ENCODE measurements at regions not wholly inside any gene's neighbourhood (a gene's known extent, or its start where the extent isn't known, plus 50 kb on each side); places are given as distances from the start of the nearest gene placed in this dataset.
"Not testable (repeated sequence)": the region's sequence is repeated elsewhere in the genome, so short reads cannot be mapped to it uniquely, and the experiment has no call there.

DNA sequence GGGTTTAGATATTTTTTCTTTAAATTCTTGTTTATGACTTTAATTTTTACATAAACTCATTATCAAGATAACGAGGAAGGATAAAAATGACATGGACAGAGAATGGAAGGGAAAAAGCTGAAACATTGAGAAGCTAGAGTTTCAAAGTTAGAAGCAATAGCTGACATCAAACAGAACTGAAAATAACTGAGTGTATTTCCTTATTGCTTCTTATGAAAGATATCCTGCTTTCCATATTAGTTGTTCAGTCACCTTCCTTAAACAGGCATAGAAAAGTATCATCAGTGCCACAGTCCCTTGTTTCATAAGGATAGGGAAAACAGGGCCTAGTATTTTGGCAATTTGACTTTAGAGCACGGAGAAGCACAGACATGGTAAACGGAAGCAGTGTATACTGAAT, 460.5 kb upstream of the GHITM start:
- no peak for FAIRE-seq

- no peak for FAIRE-seq
Observed at GRCh38 chr10:83680470-83680891, 458.8 kb upstream of the GHITM start.

DNA sequence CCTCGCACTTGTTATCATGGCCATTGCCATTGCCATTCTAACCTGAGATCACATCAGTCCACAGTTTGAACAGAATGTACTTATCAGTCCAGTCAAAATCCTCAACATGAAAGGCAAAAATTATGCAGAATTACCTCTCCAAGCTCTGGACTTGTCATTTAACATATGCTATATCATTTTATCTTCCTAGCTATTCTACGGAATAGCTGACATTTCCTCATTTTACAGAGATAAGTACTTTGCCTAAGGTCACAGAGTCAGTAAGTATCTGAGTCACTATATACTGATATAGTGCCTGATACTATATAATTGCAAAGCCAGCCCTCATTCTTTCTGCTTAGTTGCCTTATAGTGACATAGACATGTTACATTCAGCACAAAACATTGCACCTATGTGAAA, 456.9 kb upstream of the GHITM start:
- no peak for FAIRE-seq

GRCh38 chr10:83685458-83685857, 453.9 kb upstream of the GHITM start:
- no peak for FAIRE-seq

- no peak for FAIRE-seq
Observed at GRCh38 chr10:83691791-83692596, 447.3 kb upstream of the GHITM start.

- no peak for FAIRE-seq
Observed at GRCh38 chr10:83698899-83699298, 440.4 kb upstream of the GHITM start.

GRCh38 chr10:83701799-83702198, 437.5 kb upstream of the GHITM start:
- FAIRE-seq, result no peak

DNA sequence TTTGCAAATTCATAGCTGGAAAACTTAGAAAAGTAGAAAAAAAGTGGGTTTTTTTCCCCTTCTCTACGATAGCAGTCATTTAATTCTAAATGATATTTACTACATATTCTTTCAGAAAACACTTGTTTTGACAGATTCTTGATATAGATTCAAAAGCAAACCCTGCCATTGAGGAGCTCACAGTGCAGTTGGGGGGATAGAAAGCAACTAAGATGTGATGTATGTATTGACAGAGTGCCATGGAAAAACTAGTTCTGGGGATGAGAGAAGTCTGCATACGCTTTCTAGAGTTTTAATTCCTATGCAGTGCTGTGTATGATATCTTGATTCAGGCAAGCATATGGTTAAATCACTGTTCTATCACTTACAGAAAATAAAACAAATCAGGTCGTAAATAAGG, 436.6 kb upstream of the GHITM start:
- FAIRE-seq, result no peak

- FAIRE-seq, result no peak
Observed at GRCh38 chr10:83706120-83706519, 433.2 kb upstream of the GHITM start.

DNA sequence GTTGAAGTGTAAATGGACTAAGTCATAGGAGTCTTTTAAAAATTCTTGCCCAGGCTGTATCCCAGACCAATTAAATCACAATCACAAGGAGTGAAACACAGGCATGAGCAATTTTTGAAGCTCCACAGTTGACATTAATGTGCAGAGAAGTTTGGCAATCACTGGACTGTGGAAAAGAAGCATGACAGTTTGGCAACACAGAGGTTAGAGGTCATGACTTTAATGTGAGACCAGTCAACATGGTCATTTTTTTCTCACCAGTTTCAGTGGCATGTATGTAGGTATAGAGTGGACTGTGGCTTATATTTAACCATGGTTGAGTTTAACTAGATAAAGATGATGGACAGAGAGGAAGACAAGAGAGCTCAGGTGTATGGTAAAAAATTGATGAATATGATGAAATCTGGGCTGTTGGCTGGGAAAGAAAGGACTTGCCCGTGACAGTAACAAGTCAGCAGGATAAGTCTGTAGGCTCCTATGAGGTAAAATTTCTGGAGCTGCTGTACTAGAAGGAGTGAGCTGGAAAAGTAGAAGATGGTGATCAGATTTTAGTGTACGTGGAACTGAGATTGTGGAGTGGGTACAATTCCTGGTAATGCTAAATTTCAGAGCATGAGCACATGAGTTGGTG, 432.2 kb upstream of the GHITM start:
- no peak for FAIRE-seq

DNA sequence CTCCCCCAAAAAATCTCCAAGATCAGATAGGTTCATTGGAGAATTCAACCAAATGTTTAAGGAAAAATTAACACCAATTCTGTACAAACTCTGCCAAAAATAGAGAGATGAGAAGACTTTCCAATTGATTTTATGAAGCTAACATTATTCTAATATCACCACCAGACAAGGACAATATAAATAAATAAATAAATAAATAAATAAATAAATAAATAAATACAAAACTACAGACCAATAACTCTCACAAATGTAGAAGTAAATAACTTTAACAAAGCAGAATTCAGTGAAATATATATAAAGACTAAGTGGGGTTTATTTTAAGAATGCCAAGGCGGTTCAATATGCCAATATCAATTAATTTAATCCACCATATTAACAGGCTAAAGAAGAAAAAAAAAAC, 425.9 kb upstream of the GHITM start:
- FAIRE-seq, result no peak

GRCh38 chr10:83723080-83723479, 416.2 kb upstream of the GHITM start:
- no peak for FAIRE-seq

GRCh38 chr10:83724471-83725241, 414.7 kb upstream of the GHITM start:
- no peak for FAIRE-seq

DNA sequence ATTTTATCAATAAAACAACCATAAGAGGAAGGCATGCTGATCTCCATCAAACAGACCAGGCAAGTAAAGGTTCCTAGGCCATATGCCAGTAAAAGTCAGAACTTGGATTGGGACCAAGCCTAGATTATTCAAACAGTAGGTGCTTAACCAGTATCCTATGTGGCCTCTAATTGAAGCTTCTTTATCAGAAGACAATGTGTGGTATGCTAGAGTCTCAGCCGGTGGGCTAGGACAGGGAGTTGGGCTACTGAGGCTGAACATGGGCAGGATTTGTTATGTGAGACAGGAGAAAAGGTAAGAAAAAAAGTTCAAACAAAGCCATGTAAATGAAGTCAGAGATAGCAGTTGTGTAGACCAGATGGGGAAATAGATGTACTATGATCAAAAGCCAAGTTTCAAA, 413.7 kb upstream of the GHITM start:
- FAIRE-seq, result no peak

DNA sequence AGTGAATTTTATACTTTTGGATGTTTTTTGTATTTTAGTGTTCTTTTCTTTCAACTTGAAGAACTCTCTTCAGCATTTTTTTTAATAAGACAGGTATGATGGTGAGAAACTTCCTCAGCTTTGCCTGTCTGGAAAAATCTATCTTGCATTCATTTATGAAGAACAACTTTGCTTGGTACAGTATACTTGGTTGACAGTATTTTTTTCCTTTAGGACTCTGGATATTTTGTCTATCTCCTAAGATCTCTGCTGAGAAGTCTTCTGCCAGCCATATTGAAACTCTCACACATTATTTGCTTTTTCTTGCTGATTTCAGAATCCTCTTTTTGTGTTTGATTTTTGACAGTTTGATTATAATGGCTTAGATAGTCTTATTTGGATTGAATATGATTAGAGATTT, 405.0 kb upstream of the GHITM start:
- no peak for FAIRE-seq

GRCh38 chr10:83736008-83736407, 403.3 kb upstream of the GHITM start:
- no peak for FAIRE-seq

DNA sequence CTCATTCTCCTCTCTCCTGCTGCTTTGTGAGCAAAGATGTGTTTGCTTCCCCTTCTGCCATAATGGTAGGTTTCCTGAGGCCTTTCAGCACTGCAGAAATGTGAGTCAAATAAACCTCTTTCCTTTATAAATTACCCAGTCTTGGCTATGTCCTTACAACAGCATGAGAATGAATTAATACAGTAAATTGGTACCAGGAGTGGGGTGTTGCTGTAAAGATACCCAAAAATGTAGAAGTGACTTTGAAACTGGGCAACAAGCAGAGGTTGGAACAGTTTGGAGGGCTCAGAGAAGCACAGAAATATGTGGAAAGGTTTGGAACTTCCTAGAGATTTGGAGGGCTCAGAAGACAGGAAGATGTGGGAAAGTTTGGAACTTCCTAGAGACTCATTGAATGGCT, 388.7 kb upstream of the GHITM start:
- FAIRE-seq, result no peak

- FAIRE-seq, result no peak
Observed at GRCh38 chr10:83753490-83753889, 385.8 kb upstream of the GHITM start.

- FAIRE-seq, result no peak
Observed at GRCh38 chr10:83754857-83755256, 384.5 kb upstream of the GHITM start.

GRCh38 chr10:83760142-83760541, 379.2 kb upstream of the GHITM start:
- no peak for FAIRE-seq

DNA sequence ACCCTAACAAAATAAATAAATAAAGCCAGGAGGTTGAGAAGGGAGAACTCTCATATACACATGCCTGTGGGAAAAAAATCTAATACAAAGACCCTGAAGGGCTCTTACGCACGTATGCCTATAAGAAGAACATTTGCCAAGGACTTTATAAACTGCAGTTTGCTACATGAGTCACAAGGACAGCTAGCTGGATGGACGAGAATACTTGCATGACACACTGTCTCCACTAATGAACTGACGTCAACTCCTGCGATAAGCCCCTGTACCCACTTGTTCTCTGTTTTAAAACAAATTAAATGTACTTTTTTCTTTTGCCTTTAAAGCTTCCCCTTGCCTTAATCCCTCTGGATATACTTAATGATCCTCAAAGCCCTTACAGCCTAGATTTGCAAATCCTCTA, 374.6 kb upstream of the GHITM start:
- no peak for FAIRE-seq

GRCh38 chr10:83765731-83766130, 373.6 kb upstream of the GHITM start:
- no peak for FAIRE-seq

DNA sequence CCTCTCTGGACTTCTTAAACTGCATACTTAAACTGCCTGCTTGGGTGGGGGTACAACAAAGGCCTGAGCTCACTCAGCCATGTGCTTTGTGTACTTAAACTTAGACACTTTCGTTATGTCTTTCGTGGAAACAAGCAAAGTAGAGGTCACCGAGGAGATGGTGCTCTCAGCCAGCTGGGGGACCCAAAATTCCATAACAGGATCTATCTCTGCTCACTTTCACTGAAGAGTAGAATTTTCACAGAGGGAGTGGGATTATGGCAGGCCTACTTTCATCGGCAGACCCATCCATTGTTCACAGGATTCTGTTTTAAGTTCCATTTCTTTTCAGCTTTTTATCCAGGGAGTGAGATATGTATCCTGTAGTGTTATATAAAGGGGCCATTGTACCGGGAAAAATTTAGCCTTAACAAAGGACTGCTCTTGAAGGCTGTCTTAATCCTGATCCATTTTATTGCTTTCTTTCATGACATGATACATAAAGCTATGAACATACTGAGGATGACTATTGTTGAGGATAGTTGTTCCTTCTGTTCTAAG, 370.0 kb upstream of the GHITM start:
- FAIRE-seq, result no peak

- not testable (repeated sequence) for FAIRE-seq
Observed at GRCh38 chr10:83786701-83787100, 352.6 kb upstream of the GHITM start.

Measured in colon (tissue), 2 donors.